ENCODE measurements at regions not wholly inside any gene's neighbourhood (a gene's known extent, or its start where the extent isn't known, plus 50 kb on each side); places are given as distances from the start of the nearest gene placed in this dataset.

- TF ChIP-seq BCL6 (CRISPR knock-in tag; IDR thresholded peaks at IDR 0.05) (peak; percentile 65; the same call in 1 of the 2 replicates), MXD4 (CRISPR knock-in tag; IDR thresholded peaks at IDR 0.05) (peak; percentile 57; the same call in 1 of the 2 replicates), MED1 (CRISPR knock-in tag; IDR thresholded peaks at IDR 0.05) (no peak), ZNF383 (CRISPR knock-in tag; IDR thresholded peaks at IDR 0.05; ENCODE audit: borderline replicate concordance) (no peak), SNAI1 (CRISPR knock-in tag; IDR thresholded peaks at IDR 0.05; ENCODE audit: borderline replicate concordance) (no peak), CEBPB (IDR thresholded peaks at IDR 0.05; ENCODE audit: borderline replicate concordance, low read depth, low read length) (peak; percentile 97), TARDBP (CRISPR knock-in tag; IDR thresholded peaks at IDR 0.05) (no peak), PREB (CRISPR knock-in tag; IDR thresholded peaks at IDR 0.05) (no peak), DZIP1 (CRISPR knock-in tag; IDR thresholded peaks at IDR 0.05) (no peak), YEATS2 (CRISPR knock-in tag; IDR thresholded peaks at IDR 0.05; ENCODE audit: borderline replicate concordance) (peak; percentile 51; the same call in 1 of the 2 replicates), HOXA9 (CRISPR knock-in tag; IDR thresholded peaks at IDR 0.05; ENCODE audit: borderline replicate concordance) (no peak), MYC (CRISPR knock-in tag; IDR thresholded peaks at IDR 0.05; ENCODE audit: borderline replicate concordance) (peak; percentile 43; the same call in 1 of the 2 replicates), BRCA1 (CRISPR knock-in tag; IDR thresholded peaks at IDR 0.05) (no peak), TEAD3 (CRISPR knock-in tag; optimal IDR thresholded peaks at IDR 0.05; ENCODE audit: borderline replicate concordance) (peak; percentile 64), SNAPC5 (CRISPR knock-in tag; IDR thresholded peaks at IDR 0.05; ENCODE audit: borderline replicate concordance) (no peak), ARID5B (CRISPR knock-in tag; IDR thresholded peaks at IDR 0.05) (peak; percentile 94), ZBTB21 (CRISPR knock-in tag; IDR thresholded peaks at IDR 0.05) (no peak), ZNF761 (CRISPR knock-in tag; conservative IDR thresholded peaks at IDR 0.05) (no peak), IKZF5 (CRISPR knock-in tag; IDR thresholded peaks at IDR 0.05) (peak; percentile 60; the same call in 1 of the 2 replicates), PITX1 (CRISPR knock-in tag; IDR thresholded peaks at IDR 0.05) (no peak), TBX3 (IDR thresholded peaks at IDR 0.05; ENCODE audit: borderline replicate concordance) (no peak)
Observed at GRCh38 chr3:78176869-78177268, 1137.0 kb downstream of the ROBO2 start (continued).
